ENCODE measurements at regions not wholly inside any gene's neighbourhood (a gene's known extent, or its start where the extent isn't known, plus 50 kb on each side); places are given as distances from the start of the nearest gene placed in this dataset.

DNA sequence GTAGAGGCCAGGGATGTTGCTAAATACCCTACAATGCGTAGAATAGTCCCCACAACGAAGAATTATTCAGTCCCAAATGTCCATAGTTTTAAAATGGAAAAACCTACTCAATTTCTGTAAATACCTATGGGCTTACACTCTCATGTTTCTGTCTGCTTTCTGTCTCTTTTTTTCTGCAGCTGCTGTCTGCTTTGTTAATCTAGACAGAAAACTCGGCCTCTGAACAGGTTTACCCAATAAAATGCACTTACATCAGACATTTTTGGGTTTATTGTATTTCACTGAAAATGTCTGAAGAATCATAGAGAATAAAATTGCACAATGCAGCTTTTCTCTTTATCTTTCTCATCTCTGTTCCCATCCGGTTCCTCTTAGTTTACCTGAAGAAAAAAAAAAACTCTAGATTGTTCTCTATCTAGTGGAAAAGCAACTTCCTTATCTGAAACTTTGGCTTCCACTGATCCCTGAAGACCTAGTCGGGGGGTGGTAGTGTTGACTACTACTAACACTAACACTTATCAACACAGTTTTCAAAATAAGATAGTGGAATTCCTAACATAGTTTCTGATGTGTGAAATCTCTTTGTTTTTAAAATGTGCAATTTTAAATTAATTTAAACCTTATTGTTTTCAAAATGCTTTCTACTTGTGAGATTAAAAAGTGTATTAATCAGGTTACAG lies 76.9 kb upstream of the CCDC190 start:
- Histone ChIP-seq H3K9ac (ENCODE audit: extremely low read depth, insufficient read length, low read length) (no peak overlapping the region), H3K79me1 (ENCODE audit: insufficient read depth, low read depth, low read length, poor library complexity, severe bottlenecking) (no peaks in the 10 kb centered on the region), H3K9me3 (ENCODE audit: control insufficient read depth, low read depth, low read length) (no peaks in the 10 kb centered on the region), H4K91ac (ENCODE audit: insufficient read length, low read depth, low read length) (no peak overlapping the region), H2AFZ (ENCODE audit: low read length) (no peak overlapping the region), H2BK15ac (ENCODE audit: low read depth, low read length) (no peak overlapping the region), H3K23ac (ENCODE audit: insufficient read length, low read depth, low read length) (no peak overlapping the region), H4K5ac (ENCODE audit: insufficient read length, low read depth, low read length) (no peak overlapping the region), H4K20me1 (ENCODE audit: control insufficient read depth, insufficient read depth, insufficient read length) (no peaks in the 10 kb centered on the region), H2BK5ac (ENCODE audit: insufficient read length, low read length) (no peak overlapping the region), H3K4me2 (ENCODE audit: insufficient read depth, insufficient read length, low read length) (no peak overlapping the region), H3K14ac (ENCODE audit: insufficient read depth, low read length) (no peak overlapping the region), H2BK12ac (ENCODE audit: insufficient read length, low read depth, low read length) (no peak overlapping the region), H3K23me2 (ENCODE audit: insufficient read length, low read depth, low read length, poor library complexity, severe bottlenecking) (no peaks in the 10 kb centered on the region), H3K79me2 (ENCODE audit: insufficient read depth, low read length) (no peaks in the 10 kb centered on the region), H3K27me3 (ENCODE audit: insufficient read depth, low read length) (no peaks in the 10 kb centered on the region), H2BK120ac (ENCODE audit: low read depth, low read length, poor library complexity, severe bottlenecking) (no peak overlapping the region), H3K4me1 (ENCODE audit: insufficient read depth, low read length) (no peaks in the 10 kb centered on the region), H3K27ac (ENCODE audit: insufficient read length, low read depth, low read length) (no peak overlapping the region), H2AK5ac (ENCODE audit: insufficient read length, low read length) (no peak overlapping the region), H3T11ph (ENCODE audit: low read length) (no peak overlapping the region), H4K8ac (replicated peaks; ENCODE audit: insufficient read length, low read depth, low read length) (no peak overlapping the region), H3K18ac (ENCODE audit: insufficient read length, low read depth, low read length) (no peak overlapping the region), H2BK20ac (ENCODE audit: low read depth, low read length, poor library complexity, severe bottlenecking) (no peak overlapping the region), H3K56ac (ENCODE audit: insufficient read length, low read depth, low read length) (no peak overlapping the region), H3K4ac (ENCODE audit: low read depth, low read length) (no peak overlapping the region)
- H3K4me3 Mint-ChIP-seq = no peak overlapping the region
- TF ChIP-seq, protein P1, sequence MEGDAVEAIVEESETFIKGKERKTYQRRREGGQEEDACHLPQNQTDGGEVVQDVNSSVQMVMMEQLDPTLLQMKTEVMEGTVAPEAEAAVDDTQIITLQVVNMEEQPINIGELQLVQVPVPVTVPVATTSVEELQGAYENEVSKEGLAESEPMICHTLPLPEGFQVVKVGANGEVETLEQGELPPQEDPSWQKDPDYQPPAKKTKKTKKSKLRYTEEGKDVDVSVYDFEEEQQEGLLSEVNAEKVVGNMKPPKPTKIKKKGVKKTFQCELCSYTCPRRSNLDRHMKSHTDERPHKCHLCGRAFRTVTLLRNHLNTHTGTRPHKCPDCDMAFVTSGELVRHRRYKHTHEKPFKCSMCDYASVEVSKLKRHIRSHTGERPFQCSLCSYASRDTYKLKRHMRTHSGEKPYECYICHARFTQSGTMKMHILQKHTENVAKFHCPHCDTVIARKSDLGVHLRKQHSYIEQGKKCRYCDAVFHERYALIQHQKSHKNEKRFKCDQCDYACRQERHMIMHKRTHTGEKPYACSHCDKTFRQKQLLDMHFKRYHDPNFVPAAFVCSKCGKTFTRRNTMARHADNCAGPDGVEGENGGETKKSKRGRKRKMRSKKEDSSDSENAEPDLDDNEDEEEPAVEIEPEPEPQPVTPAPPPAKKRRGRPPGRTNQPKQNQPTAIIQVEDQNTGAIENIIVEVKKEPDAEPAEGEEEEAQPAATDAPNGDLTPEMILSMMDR (conservative IDR thresholded peaks at IDR 0.05) = no peak
- WGBS (ENCODE audit: extremely low coverage, insufficient read length, low lambda C conversion rate) = no CpG with 5 or more reads among the region's 5 CpGs
- H3K27me3 Mint-ChIP-seq (ENCODE audit: low read depth) = no peaks in the 10 kb centered on the region; the same call in 1 of the 2 replicates
- H3K36me3 Mint-ChIP-seq (ENCODE audit: insufficient read depth in 1 of 3, low read depth in 3 of 3) = no peaks in the 10 kb centered on the region
- H3K4me1 Mint-ChIP-seq = peaks cover under 1% of the 10 kb centered on the region in 2 experiments; a peak in 3 of 4 replicates
- no peak overlapping the region for H3K27ac Mint-ChIP-seq
- DNase-seq = no peak
- no peaks in the 10 kb centered on the region for H3K9me3 Mint-ChIP-seq

Measured in H9 (cell line).